ENCODE measurements at regions not wholly inside any gene's neighbourhood (a gene's known extent, or its start where the extent isn't known, plus 50 kb on each side); places are given as distances from the start of the nearest gene placed in this dataset.

GRCh38 chr15:92545996-92546395, 109.6 kb downstream of the FAM174B start:
- TF ChIP-seq CTCF (IDR thresholded peaks at IDR 0.05; ENCODE audit: insufficient read depth in 1 of 2, low read depth in 1 of 2, low read length in 1 of 2, severe bottlenecking in 1 of 2, unreplicated experiment in 1 of 2): no peak
- Histone ChIP-seq H3K4me1 (no peaks in the 10 kb centered on the region), H3K36me3 (ENCODE audit: control insufficient read depth, insufficient read depth, low read length) (no peaks in the 10 kb centered on the region), H3K27me3 (replicated peaks; ENCODE audit: control insufficient read depth, insufficient read depth, low read length) (no peaks in the 10 kb centered on the region), H3K4me3 (ENCODE audit: low read depth, low read length) (no peak overlapping the region), H3K9me3 (no peaks in the 10 kb centered on the region)
- Mint-ChIP-seq H3K27ac (ENCODE audit: unreplicated experiment) (no peak overlapping the region), H3K36me3 (ENCODE audit: insufficient read depth, unreplicated experiment) (no peaks in the 10 kb centered on the region), H3K4me1 (ENCODE audit: low read depth, unreplicated experiment) (no peaks in the 10 kb centered on the region), H3K4me3 (ENCODE audit: unreplicated experiment) (no peak overlapping the region), H3K27me3 (ENCODE audit: insufficient read depth, unreplicated experiment) (peaks cover 14% of the 10 kb centered on the region), H3K9me3 (ENCODE audit: unreplicated experiment) (no peaks in the 10 kb centered on the region)
- ChIA-PET CTCF (no interaction called here), POLR2A (no interaction called here)
- BruUV-seq (replicated peaks): no TSS peak
- DNase-seq: no peak
- intact Hi-C loops (cut with micrococcal nuclease; ENCODE audit: unreplicated experiment): no loop called here

DNA sequence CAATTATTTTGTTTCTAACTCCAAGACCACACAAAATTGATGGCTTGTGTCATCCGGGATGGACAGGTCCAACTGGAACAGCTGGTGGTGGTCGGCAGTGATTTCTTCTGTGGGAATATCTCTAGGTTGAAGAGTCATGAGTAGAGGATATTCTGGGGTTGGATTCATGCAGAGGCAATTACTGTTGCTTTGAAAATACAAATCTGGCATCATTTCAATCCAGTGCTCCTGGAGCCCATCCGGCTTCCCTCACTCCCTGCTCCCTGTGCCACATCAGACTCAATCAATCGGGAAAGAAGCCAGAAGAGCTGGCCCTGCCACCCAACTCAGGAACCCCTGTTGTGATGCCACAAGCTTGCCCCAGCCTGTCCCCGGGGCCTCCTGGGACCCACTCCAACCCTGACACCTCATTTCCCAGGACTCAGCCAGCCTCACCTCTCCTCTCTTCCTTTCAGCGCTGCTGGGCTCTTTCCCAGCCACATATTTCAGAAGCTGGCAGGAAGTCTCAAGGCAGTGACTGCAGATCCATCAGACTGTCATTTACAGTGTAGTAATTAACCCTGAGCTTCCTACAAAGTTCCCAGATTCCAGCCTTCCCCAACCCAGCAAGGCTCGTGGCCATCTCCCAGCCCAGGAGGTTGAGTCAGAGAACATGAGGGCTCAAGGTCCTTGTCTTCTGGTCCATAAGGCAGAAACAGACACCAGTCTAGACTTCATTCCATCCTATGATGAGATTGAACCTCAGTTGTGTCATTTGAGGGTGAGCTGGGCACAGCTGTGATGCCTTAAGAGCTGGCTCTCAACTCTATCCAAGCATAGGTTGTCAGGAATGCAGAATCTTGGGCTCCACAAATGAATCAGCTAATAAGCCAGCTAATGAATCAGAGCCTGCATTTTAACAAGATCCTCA, 114.0 kb downstream of the FAM174B start:
- no peaks in the 10 kb centered on the region for H3K36me3 Mint-ChIP-seq (ENCODE audit: insufficient read depth, unreplicated experiment)
- no peaks in the 10 kb centered on the region for H3K9me3 ChIP-seq
- BruUV-seq (replicated peaks): no TSS peak
- TF ChIP-seq CTCF (IDR thresholded peaks at IDR 0.05; ENCODE audit: insufficient read depth in 1 of 2, low read depth in 1 of 2, low read length in 1 of 2, severe bottlenecking in 1 of 2, unreplicated experiment in 1 of 2): no peak
- no peaks in the 10 kb centered on the region; the same call in 1 of the 2 replicates for H3K27me3 ChIP-seq (replicated peaks; ENCODE audit: control insufficient read depth, insufficient read depth, low read length)
- H3K36me3 ChIP-seq (ENCODE audit: control insufficient read depth, insufficient read depth, low read length): no peaks in the 10 kb centered on the region
- POLR2A ChIA-PET: no interaction called here
- intact Hi-C loops (cut with micrococcal nuclease; ENCODE audit: unreplicated experiment): no loop called here
- H3K9me3 Mint-ChIP-seq (ENCODE audit: unreplicated experiment): no peaks in the 10 kb centered on the region
- H3K4me1 ChIP-seq: no peaks in the 10 kb centered on the region
- no peak overlapping the region for H3K4me3 Mint-ChIP-seq (ENCODE audit: unreplicated experiment)
- H3K4me1 Mint-ChIP-seq (ENCODE audit: low read depth, unreplicated experiment): no peaks in the 10 kb centered on the region
- DNase-seq: no peak
- no peak overlapping the region for H3K27ac Mint-ChIP-seq (ENCODE audit: unreplicated experiment)
- CTCF ChIA-PET: no interaction called here
- H3K4me3 ChIP-seq (ENCODE audit: low read depth, low read length): no peak overlapping the region
- peaks cover 3% of the 10 kb centered on the region for H3K27me3 Mint-ChIP-seq (ENCODE audit: insufficient read depth, unreplicated experiment)

DNA sequence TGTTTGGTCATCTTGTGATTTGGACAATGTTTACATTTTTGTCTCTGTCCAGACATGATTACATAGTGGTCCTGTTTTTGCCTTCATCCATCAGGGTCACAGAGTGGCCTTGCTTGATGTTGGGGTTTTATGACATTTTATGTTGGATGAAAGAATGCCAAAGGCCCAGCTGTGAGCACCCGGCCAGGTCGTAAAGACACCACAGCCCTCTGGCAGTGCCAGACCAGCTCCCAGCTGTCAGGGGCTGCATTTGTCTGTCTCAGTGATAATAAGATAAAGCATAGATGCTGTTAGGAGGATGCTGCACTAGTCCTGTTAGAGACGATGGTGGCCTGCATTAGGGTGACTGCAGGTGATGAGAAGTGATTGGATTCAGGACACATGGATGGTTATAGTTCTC, 117.5 kb downstream of the FAM174B start:
- Mint-ChIP-seq H3K9me3 (ENCODE audit: unreplicated experiment) (peaks cover 15% of the 10 kb centered on the region), H3K27ac (ENCODE audit: unreplicated experiment) (no peak overlapping the region), H3K36me3 (ENCODE audit: insufficient read depth, unreplicated experiment) (no peaks in the 10 kb centered on the region), H3K27me3 (ENCODE audit: insufficient read depth, unreplicated experiment) (peaks cover 3% of the 10 kb centered on the region), H3K4me3 (ENCODE audit: unreplicated experiment) (no peak overlapping the region), H3K4me1 (ENCODE audit: low read depth, unreplicated experiment) (no peaks in the 10 kb centered on the region)
- intact Hi-C loops (cut with micrococcal nuclease; ENCODE audit: unreplicated experiment): no loop called here
- no TSS peak for BruUV-seq (replicated peaks)
- ChIA-PET CTCF (no interaction called here), POLR2A (no interaction called here)
- H3K36me3 ChIP-seq (ENCODE audit: control insufficient read depth, insufficient read depth, low read length): no peaks in the 10 kb centered on the region
- H3K4me3 ChIP-seq (ENCODE audit: low read depth, low read length): no peak overlapping the region
- no peaks in the 10 kb centered on the region; the same call in 1 of the 2 replicates for H3K27me3 ChIP-seq (replicated peaks; ENCODE audit: control insufficient read depth, insufficient read depth, low read length)
- H3K9me3 ChIP-seq: peaks cover 9% of the 10 kb centered on the region
- DNase-seq: no peak
- TF ChIP-seq CTCF (IDR thresholded peaks at IDR 0.05; ENCODE audit: insufficient read depth in 1 of 2, low read depth in 1 of 2, low read length in 1 of 2, severe bottlenecking in 1 of 2, unreplicated experiment in 1 of 2): no peak
- no peaks in the 10 kb centered on the region for H3K4me1 ChIP-seq
